NB4 (cell line): ENCODE measurements at regions not wholly inside any gene's neighbourhood (a gene's known extent, or its start where the extent isn't known, plus 50 kb on each side); places are given as distances from the start of the nearest gene placed in this dataset.
A peak's percentile ranks its signal among the peaks of the same experiment; 100 is the strongest.
"Not testable (repeated sequence)": the region's sequence is repeated elsewhere in the genome, so short reads cannot be mapped to it uniquely, and the experiment has no call there.

Experiments used
- DNase-seq: peaks from one replicate; pipeline ENCODE4 v3.0.0; 2010; ENCODE audit warnings: low read depth
- H3K4me3 ChIP-seq: one replicate; pipeline ENCODE4 v1.5.1; 2011; ENCODE audit warnings: mild to moderate bottlenecking, low read depth, low read length, moderate library complexity
- MYC ChIP-seq: IDR thresholded peaks from 2 replicates; pipeline ENCODE4 v1.6.1; 2011; ENCODE audit warnings: low read depth, low read length
- POLR2A ChIP-seq: IDR thresholded peaks from 2 replicates; pipeline ENCODE4 v1.6.1; 2011; ENCODE audit warnings: mild to moderate bottlenecking; ENCODE audit not compliant: insufficient read length; ENCODE audit errors: extremely low read depth
- TF ChIP-seq, protein P1 (sequence below): IDR thresholded peaks from 2 replicates; pipeline ENCODE4 v1.6.1; 2011; ENCODE audit warnings: low read depth, low read length
- TF ChIP-seq, protein P2 (sequence below): IDR thresholded peaks from one replicate; pipeline ENCODE4 v1.5.1; 2012; ENCODE audit warnings: low read depth, low read length

DNA sequence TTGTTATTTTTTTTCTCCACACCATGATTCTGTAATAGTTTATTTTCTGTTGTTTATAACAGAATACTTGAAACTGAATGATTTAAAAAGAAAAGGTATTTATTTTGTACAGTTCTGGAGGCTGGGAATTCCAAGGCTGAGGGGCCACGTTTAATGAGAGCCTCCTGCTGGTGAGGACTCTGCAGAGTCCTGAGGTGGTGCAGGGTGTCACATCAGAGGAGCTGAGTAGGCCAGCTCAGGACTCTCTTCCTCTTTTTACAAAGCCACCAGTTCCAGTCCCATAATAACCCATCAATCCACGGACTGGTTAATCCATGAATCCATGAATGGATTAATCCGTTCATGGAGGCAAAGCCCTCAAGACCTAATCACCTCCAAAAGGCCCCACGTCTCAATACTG, 71.6 kb downstream of the TFAP2A start:
- DNase-seq = peak; percentile 46
- TF ChIP-seq, protein P1, sequence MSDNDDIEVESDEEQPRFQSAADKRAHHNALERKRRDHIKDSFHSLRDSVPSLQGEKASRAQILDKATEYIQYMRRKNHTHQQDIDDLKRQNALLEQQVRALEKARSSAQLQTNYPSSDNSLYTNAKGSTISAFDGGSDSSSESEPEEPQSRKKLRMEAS = no peak
- TF ChIP-seq, protein P2, sequence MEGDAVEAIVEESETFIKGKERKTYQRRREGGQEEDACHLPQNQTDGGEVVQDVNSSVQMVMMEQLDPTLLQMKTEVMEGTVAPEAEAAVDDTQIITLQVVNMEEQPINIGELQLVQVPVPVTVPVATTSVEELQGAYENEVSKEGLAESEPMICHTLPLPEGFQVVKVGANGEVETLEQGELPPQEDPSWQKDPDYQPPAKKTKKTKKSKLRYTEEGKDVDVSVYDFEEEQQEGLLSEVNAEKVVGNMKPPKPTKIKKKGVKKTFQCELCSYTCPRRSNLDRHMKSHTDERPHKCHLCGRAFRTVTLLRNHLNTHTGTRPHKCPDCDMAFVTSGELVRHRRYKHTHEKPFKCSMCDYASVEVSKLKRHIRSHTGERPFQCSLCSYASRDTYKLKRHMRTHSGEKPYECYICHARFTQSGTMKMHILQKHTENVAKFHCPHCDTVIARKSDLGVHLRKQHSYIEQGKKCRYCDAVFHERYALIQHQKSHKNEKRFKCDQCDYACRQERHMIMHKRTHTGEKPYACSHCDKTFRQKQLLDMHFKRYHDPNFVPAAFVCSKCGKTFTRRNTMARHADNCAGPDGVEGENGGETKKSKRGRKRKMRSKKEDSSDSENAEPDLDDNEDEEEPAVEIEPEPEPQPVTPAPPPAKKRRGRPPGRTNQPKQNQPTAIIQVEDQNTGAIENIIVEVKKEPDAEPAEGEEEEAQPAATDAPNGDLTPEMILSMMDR = peak; percentile 15
- no peak overlapping the region for H3K4me3 ChIP-seq

DNA sequence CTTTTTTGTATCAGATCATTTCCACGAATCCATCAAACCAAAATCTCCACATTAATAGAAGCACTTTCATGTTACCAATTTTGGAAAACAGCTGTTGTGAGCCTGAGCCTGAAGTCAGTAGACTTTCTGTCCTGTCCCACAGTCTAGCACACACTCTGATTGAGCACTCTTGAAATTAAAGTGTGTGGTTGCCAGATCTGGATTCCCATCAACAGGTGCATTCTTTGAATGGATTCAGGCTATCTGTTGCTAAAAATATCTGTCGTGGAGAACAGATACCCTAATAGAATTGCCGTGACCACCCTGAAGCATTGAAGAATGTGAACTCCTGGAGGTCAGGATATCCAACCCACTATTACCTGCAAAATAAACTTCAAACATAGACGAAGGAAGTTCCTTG, 73.3 kb downstream of the TFAP2A start:
- no peak overlapping the region for H3K4me3 ChIP-seq
- no peak for TF ChIP-seq MYC
- TF ChIP-seq, protein P2 = no peak
- TF ChIP-seq, protein P1 = no peak
- no peak for TF ChIP-seq POLR2A
- no peak for DNase-seq

DNA sequence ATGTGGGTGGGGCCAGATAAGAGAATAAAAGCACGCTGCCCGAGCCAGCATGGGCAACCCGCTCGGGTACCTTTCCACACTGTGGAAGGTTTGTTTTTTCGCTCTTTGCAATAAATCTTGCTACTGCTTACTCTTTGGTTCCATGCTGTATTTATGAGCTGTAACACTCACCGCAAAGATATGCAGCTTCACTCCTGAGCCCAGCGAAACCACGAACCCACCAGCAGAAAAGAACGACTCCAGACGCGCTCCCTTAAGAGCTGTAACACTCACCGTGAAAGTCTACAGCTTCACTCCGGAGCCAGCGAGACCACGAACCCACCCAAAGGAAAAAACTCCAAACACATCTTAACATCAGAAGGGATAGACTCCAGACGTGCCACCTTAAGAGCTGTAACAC, 76.7 kb downstream of the TFAP2A start:
- H3K4me3 ChIP-seq = no peak overlapping the region
- TF ChIP-seq POLR2A (no peak), MYC (no peak)
- TF ChIP-seq, protein P1 = no peak
- TF ChIP-seq, protein P2 = no peak
- DNase-seq = no peak

DNA sequence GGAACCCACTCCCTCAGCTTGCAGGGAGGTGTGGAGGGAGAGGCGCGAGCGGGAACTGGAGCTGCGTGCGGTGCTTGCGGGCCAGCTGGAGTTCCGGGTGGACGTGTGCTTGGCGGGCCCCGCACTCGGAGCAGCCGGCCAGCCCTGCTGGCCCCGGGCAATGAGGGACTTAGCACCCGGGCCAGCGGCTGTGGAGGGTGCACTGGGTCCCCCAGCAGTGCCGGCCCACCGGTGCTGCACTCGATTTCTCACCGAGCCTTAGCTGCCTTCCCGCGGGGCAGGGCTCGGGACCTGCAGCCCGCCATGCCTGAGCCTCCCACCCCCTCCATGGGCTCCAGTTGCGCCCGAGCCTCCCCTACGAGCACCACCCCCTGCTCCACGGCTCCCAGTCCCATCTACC, 77.5 kb downstream of the TFAP2A start:
- not testable (repeated sequence) for DNase-seq, H3K4me3 ChIP-seq

DNA sequence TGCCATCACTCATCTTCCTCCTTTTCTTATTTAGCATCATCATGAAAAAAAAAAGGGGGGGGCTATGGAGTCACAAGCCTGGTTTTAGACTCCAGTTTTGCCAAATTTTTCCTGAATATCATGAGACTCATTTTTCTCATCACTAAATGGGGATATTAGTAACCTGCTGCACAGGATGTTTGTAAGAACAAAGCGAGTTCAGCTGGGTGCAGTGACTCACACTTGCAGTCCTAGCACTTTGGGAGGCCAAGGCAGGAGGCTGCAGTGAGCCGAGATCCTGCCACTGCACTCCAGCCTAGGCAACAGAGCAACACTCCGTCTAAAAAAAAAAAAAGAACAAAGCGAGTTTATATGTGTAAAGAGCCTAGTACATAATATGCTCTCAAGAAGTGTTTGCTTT, 82.8 kb downstream of the TFAP2A start:
- no peak overlapping the region for H3K4me3 ChIP-seq
- DNase-seq = no peak
- TF ChIP-seq MYC = no peak
- TF ChIP-seq, protein P2 = no peak
- TF ChIP-seq POLR2A = no peak
- TF ChIP-seq, protein P1 = no peak

DNA sequence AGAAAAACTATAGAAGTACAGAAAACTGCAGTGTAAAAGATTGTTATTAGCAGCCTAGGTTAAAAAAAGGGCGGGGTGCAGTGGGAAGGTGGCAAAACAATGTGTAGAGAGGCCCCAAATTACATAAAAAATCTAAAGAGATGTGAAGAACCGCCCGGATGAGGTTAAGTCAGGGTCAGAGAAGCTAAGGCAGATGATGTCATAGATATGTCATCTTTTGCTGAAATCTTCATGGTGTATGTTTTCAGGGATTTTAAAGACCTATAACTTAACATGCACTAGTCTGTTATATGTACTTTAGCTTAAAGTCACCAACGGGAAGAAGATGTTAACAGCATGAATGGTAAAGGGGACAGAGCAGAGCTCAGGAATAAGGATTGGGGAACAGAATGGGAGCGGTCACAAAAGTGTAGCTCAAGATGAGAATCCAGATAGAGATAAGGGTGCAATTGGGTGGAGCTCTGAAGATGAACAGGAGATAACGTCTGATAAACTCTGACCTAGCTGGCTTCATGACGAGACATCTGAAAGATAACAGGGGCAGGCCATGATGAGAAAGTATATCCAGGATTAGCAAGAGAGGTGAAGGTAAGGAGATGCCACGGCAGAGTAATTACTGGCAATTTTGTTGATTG, 83.4 kb downstream of the TFAP2A start:
- no peak for DNase-seq
- no peak overlapping the region for H3K4me3 ChIP-seq
- TF ChIP-seq, protein P1 = no peak
- TF ChIP-seq, protein P2 = no peak
- no peak for TF ChIP-seq POLR2A
- no peak for TF ChIP-seq MYC
